Epithelial cell of proximal tubule (primary cell): ENCODE measurements at regions not wholly inside any gene's neighbourhood (a gene's known extent, or its start where the extent isn't known, plus 50 kb on each side); places are given as distances from the start of the nearest gene placed in this dataset.
"Not testable (repeated sequence)": the region's sequence is repeated elsewhere in the genome, so short reads cannot be mapped to it uniquely, and the experiment has no call there.

Experiments
- DNase-seq: peaks from one replicate; pipeline ENCODE4 v3.0.0-alpha.2; 2011; ENCODE audit warnings: low read depth
- H3K4me3 ChIP-seq: 2 replicates; pipeline ENCODE4 v1.5.1; 2011; ENCODE audit warnings: low read depth, mild to moderate bottlenecking, low read length
- TF ChIP-seq, protein P1 (sequence below): conservative IDR thresholded peaks from 2 replicates; pipeline ENCODE4 v1.5.1; 2012; ENCODE audit warnings: low read depth, mild to moderate bottlenecking, low read length

DNA sequence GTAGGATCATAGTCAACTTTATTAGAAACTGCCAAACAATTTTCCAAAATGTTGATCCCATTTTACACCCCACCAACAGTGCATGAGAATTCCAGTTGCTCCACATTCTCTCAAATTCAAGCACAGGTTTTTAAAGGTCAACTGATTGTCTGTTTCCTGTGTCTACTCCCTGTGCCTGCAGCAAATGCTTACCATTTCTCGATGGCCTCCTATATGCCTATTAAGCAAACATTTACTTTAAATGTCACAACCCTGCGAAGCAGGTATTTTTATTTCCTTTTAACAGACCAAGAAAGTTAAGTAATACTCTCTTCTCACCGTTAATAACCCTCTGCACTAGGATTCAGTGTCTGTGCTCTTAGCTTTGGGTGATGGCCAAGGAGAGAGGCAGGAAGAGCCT is 163.8 kb upstream of the EPB41L3 start:
- H3K4me3 ChIP-seq: no peak overlapping the region
- TF ChIP-seq, protein P1, sequence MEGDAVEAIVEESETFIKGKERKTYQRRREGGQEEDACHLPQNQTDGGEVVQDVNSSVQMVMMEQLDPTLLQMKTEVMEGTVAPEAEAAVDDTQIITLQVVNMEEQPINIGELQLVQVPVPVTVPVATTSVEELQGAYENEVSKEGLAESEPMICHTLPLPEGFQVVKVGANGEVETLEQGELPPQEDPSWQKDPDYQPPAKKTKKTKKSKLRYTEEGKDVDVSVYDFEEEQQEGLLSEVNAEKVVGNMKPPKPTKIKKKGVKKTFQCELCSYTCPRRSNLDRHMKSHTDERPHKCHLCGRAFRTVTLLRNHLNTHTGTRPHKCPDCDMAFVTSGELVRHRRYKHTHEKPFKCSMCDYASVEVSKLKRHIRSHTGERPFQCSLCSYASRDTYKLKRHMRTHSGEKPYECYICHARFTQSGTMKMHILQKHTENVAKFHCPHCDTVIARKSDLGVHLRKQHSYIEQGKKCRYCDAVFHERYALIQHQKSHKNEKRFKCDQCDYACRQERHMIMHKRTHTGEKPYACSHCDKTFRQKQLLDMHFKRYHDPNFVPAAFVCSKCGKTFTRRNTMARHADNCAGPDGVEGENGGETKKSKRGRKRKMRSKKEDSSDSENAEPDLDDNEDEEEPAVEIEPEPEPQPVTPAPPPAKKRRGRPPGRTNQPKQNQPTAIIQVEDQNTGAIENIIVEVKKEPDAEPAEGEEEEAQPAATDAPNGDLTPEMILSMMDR: no peak
- no peak for DNase-seq

GRCh38 chr18:5705393-5705792 is 161.6 kb upstream of the EPB41L3 start:
- no peak for DNase-seq
- TF ChIP-seq, protein P1: no peak
- no peak overlapping the region for H3K4me3 ChIP-seq

- no peak overlapping the region for H3K4me3 ChIP-seq
- TF ChIP-seq, protein P1: no peak
- no peak for DNase-seq
Measured at GRCh38 chr18:5704847-5705246, 161.1 kb upstream of the EPB41L3 start.

DNA sequence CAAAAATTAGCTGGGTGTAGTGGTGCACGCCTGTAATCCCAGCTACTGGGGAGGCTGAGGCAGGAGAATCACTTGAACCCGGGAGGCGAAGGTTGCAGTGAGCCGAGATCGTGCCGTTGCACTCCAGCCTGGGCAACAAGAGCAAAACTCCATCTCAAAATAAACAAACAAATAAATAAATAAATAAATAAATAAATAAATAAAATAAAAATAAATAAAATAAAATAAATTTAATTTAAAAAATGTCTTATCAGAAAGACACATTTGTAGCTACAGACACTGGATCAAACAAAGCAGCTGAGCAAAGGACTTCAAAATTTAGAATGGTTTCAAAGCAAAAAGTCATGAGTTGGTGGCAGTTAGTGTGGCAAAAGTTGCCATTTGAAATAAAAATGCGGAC is 158.2 kb upstream of the EPB41L3 start:
- DNase-seq, H3K4me3 ChIP-seq: not testable (repeated sequence)

DNA sequence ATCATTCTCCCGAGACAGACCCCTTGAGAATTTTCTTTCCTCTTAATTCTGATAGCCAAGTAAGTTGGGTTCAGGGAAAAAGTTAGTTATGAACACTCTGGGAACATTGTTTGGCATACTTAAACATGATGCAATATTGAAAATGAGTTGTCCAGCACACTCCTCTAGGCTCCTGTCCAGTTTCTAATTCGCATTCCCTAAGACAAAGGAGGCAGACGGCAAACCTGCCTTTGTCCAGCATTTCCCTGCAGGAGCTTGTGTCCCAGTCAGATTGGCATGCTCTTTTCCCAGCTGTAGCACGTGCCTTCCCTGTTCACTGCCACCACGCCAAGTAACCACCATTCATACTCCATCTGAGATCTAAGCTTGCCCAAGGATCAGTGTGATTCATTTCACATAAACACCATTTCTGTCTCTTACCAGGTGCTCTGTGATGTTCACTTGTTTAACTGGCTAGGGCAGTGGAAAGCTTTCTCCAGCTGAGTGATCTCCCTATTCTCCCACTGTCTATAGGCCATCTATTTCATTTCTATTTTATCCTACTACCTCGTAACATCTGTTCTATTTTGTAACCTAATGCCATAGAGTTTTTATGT is 150.0 kb upstream of the EPB41L3 start:
- H3K4me3 ChIP-seq: no peak overlapping the region
- DNase-seq: no peak
- TF ChIP-seq, protein P1: no peak

DNA sequence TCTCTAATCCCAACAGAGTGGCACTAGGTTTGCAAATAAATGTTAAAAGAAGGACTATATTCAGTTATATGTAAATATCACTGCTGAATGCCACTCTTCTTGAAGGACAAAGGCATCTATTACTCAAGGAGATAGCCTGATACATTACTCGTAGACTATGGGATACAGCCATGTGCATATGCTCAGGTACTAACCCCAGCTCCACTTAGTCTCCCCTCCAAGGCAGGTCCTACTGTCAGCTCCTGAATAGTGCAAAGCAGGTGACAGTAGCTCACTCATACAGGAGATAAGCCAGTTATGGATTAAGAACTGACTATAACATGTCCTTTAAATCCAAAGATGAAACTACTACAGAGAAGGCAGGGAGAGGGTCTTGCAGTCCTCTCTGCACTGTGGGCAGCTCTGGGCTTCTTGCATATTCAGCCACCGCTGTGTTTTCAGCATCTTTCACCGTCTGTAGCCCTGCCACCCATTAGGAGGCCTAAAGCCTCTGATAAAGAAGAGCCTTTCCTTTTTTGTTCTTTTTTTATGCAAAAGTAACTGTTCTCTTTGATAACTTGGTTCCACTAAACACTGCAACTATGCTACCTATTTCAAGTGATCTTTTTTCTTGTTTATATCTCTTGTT is 135.1 kb upstream of the EPB41L3 start:
- no peak for DNase-seq
- H3K4me3 ChIP-seq: no peak overlapping the region
- TF ChIP-seq, protein P1: no peak

DNA sequence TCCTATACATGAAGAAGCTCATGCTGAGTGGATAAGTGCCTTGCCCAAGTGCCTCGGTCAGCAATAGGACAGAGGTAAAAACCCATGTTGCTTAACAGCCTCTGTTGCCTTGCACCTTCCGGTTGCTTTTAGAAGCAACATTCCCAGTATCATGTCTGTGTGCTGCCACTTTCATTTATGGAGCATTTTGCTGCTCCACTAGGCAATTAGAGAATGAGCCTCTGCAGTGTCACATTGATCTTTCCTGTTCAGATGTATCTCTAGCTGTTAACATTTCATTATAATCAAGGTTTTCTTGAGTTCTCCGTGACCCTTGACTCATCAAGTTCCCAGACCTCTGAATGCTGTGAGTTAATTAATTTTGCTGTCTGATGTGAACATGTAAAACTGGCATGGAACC is 134.5 kb upstream of the EPB41L3 start:
- DNase-seq: no peak
- no peak overlapping the region for H3K4me3 ChIP-seq
- TF ChIP-seq, protein P1: no peak
